Thyroid gland (tissue), 4 donors: ENCODE measurements at regions not wholly inside any gene's neighbourhood (a gene's known extent, or its start where the extent isn't known, plus 50 kb on each side); places are given as distances from the start of the nearest gene placed in this dataset.
"Not testable (repeated sequence)": the region's sequence is repeated elsewhere in the genome, so short reads cannot be mapped to it uniquely, and the experiment has no call there.

Source experiments
- POLR2A ChIP-seq, 2 donors: fragments of 450-650 bp; IDR thresholded peaks; one replicate each; pipeline ENCODE4 v1.6.1; 2017; ENCODE audit warnings: antibody characterized with exemption in 2 of 2, mild to moderate bottlenecking in 2 of 2, moderate library complexity in 1 of 2
- TF ChIP-seq, protein P1 (sequence below), 6 experiments: fragments of 200-600 bp in 3 of 6; fragments of 450-650 bp in 3 of 6; sonication (generic) in 3 of 6; IDR thresholded peaks; one replicate each; pipeline ENCODE4 v1.5.1; 2016 to 2019; ENCODE audit warnings: antibody characterized with exemption in 6 of 6, mild to moderate bottlenecking in 2 of 6, inconsistent platforms in 1 of 6, moderate library complexity in 1 of 6

DNA sequence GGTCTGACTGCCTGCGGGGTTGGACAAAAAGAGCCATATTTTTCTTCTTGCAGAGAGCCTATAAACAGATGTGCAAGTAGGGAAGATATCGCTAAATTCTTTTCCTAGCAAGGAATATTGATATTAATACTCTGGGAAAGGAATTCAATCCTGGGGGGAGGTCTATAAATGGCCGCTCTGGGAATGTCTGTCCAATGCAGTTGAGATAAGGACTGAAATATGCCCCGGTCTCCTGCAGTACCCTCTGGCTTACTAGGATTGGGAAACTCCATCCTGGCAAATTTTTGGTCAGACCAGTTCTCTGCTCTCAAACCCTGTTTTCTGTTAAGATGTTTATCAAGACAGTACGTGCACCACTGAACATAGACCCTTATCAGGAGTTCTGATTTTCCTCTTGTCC, 310.6 kb downstream of the KCTD12 start:
- TF ChIP-seq, protein P1, sequence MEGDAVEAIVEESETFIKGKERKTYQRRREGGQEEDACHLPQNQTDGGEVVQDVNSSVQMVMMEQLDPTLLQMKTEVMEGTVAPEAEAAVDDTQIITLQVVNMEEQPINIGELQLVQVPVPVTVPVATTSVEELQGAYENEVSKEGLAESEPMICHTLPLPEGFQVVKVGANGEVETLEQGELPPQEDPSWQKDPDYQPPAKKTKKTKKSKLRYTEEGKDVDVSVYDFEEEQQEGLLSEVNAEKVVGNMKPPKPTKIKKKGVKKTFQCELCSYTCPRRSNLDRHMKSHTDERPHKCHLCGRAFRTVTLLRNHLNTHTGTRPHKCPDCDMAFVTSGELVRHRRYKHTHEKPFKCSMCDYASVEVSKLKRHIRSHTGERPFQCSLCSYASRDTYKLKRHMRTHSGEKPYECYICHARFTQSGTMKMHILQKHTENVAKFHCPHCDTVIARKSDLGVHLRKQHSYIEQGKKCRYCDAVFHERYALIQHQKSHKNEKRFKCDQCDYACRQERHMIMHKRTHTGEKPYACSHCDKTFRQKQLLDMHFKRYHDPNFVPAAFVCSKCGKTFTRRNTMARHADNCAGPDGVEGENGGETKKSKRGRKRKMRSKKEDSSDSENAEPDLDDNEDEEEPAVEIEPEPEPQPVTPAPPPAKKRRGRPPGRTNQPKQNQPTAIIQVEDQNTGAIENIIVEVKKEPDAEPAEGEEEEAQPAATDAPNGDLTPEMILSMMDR (IDR thresholded peaks at IDR 0.05) = not testable (repeated sequence)
- not testable (repeated sequence) for TF ChIP-seq POLR2A (IDR thresholded peaks at IDR 0.05)
